Stomach (tissue), 4 donors: ENCODE measurements at regions not wholly inside any gene's neighbourhood (a gene's known extent, or its start where the extent isn't known, plus 50 kb on each side); places are given as distances from the start of the nearest gene placed in this dataset.

Experiments
- EP300 ChIP-seq: sonication (generic); formaldehyde crosslinking; IDR thresholded peaks from one replicate; pipeline ENCODE4 v1.6.1; 2017; ENCODE audit warnings: antibody characterized with exemption
- TF ChIP-seq, protein P1 (sequence below), 7 experiments: fragments of 450-650 bp in 4 of 7; fragments of 200-600 bp in 3 of 7; sonication (generic) in 3 of 7; IDR thresholded peaks; one replicate each; pipeline ENCODE4 v1.5.1; 2016 to 2019; ENCODE audit warnings: antibody characterized with exemption in 7 of 7, control low read depth in 2 of 7, mild to moderate bottlenecking in 1 of 7

DNA sequence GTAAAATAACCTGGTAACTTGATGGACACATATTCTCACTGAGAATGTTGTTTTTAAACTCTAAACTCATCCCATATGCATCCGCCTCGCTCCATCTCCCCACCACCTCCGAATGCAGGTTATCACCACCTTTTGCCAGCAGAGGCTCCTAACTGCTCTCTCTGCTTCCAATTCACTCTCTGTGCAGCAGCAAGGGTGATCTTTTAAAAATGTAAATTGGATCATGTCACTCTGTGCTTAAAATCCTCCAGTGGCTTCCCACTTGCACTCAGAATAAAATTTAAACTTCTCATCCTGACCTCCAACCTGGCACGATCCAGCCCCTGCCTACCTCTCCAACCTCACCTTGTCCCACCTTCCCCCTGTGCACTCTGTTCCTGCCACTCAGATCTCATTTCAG lies 317.2 kb downstream of the ZSWIM6 start:
- TF ChIP-seq EP300 = no peak
- TF ChIP-seq, protein P1, sequence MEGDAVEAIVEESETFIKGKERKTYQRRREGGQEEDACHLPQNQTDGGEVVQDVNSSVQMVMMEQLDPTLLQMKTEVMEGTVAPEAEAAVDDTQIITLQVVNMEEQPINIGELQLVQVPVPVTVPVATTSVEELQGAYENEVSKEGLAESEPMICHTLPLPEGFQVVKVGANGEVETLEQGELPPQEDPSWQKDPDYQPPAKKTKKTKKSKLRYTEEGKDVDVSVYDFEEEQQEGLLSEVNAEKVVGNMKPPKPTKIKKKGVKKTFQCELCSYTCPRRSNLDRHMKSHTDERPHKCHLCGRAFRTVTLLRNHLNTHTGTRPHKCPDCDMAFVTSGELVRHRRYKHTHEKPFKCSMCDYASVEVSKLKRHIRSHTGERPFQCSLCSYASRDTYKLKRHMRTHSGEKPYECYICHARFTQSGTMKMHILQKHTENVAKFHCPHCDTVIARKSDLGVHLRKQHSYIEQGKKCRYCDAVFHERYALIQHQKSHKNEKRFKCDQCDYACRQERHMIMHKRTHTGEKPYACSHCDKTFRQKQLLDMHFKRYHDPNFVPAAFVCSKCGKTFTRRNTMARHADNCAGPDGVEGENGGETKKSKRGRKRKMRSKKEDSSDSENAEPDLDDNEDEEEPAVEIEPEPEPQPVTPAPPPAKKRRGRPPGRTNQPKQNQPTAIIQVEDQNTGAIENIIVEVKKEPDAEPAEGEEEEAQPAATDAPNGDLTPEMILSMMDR (IDR thresholded peaks at IDR 0.05) = no peak
